GM18508 (cell line): ENCODE measurements at regions not wholly inside any gene's neighbourhood (a gene's known extent, or its start where the extent isn't known, plus 50 kb on each side); places are given as distances from the start of the nearest gene placed in this dataset.
"Not testable (repeated sequence)": the region's sequence is repeated elsewhere in the genome, so short reads cannot be mapped to it uniquely, and the experiment has no call there.

Source experiments
- ATAC-seq: cut with Tn5 transposase; IDR thresholded peaks from one replicate; pipeline ENCODE4 v1.9.1; 2021; ENCODE audit warnings: moderate number of reproducible peaks; ENCODE audit not compliant: insufficient read depth, unreplicated experiment

GRCh38 chr10:109664554-109664953 is 258.8 kb downstream of the XPNPEP1 start:
- no peak for ATAC-seq

GRCh38 chr10:109663122-109663521 is 260.2 kb downstream of the XPNPEP1 start:
- no peak for ATAC-seq

GRCh38 chr10:109652612-109653011 is 270.7 kb downstream of the XPNPEP1 start:
- ATAC-seq = not testable (repeated sequence)

- ATAC-seq = no peak
Observed at GRCh38 chr10:109650228-109650627, 273.1 kb downstream of the XPNPEP1 start.

- no peak for ATAC-seq
Observed at GRCh38 chr10:109647627-109648026, 275.7 kb downstream of the XPNPEP1 start.

GRCh38 chr10:109633846-109634245 is 289.5 kb downstream of the XPNPEP1 start:
- no peak for ATAC-seq

- not testable (repeated sequence) for ATAC-seq
Observed at GRCh38 chr10:109633017-109633416, 290.3 kb downstream of the XPNPEP1 start.

- no peak for ATAC-seq
Observed at GRCh38 chr10:109624939-109625338, 298.4 kb downstream of the XPNPEP1 start.

GRCh38 chr10:109622566-109622965 is 300.7 kb downstream of the XPNPEP1 start:
- no peak for ATAC-seq

- ATAC-seq = no peak
Observed at GRCh38 chr10:109620396-109620795, 302.9 kb downstream of the XPNPEP1 start.

- ATAC-seq = no peak
Observed at GRCh38 chr10:109619914-109620313, 303.4 kb downstream of the XPNPEP1 start.

- no peak for ATAC-seq
Observed at GRCh38 chr10:109618748-109619147, 304.6 kb downstream of the XPNPEP1 start.

GRCh38 chr10:109618301-109618700 is 305.0 kb downstream of the XPNPEP1 start:
- ATAC-seq = no peak

- no peak for ATAC-seq
Observed at GRCh38 chr10:109616359-109616980, 306.8 kb downstream of the XPNPEP1 start.

- ATAC-seq = not testable (repeated sequence)
Observed at GRCh38 chr10:109595356-109595755, 328.0 kb downstream of the XPNPEP1 start.

- no peak for ATAC-seq
Observed at GRCh38 chr10:109593682-109594081, 329.6 kb downstream of the XPNPEP1 start.

- no peak for ATAC-seq
Observed at GRCh38 chr10:109592391-109592790, 330.9 kb downstream of the XPNPEP1 start.

GRCh38 chr10:109591601-109592000 is 331.7 kb downstream of the XPNPEP1 start:
- no peak for ATAC-seq

GRCh38 chr10:109588259-109588658 is 335.1 kb downstream of the XPNPEP1 start:
- no peak for ATAC-seq

GRCh38 chr10:109587366-109587765 is 335.9 kb downstream of the XPNPEP1 start:
- ATAC-seq = no peak

GRCh38 chr10:109556399-109556798 is 366.9 kb downstream of the XPNPEP1 start:
- ATAC-seq = no peak

- ATAC-seq = not testable (repeated sequence)
Observed at GRCh38 chr10:109542050-109542603, 381.2 kb downstream of the XPNPEP1 start.
